ENCODE measurements at regions not wholly inside any gene's neighbourhood (a gene's known extent, or its start where the extent isn't known, plus 50 kb on each side); places are given as distances from the start of the nearest gene placed in this dataset.

GRCh38 chrX:65595460-65595876, 60.9 kb upstream of the LAS1L start (continued):
- TF ChIP-seq SMC3 (conservative IDR thresholded peaks at IDR 0.05; ENCODE audit: insufficient read depth, low read depth, low read length) (peak; percentile 94), TBL1XR1 (IDR thresholded peaks at IDR 0.05; ENCODE audit: low read length in 2 of 2) (peak in 1 of 2 experiments; percentile 66; a peak in 1 of 4 replicates), ATF1 (CRISPR knock-in tag; IDR thresholded peaks at IDR 0.05) (no peak), ATF1 (tag; IDR thresholded peaks at IDR 0.05) (peak; percentile 34; the same call in 1 of the 2 replicates), CTCF (IDR thresholded peaks at IDR 0.05 in 2 of 3, conservative IDR thresholded peaks at IDR 0.05 in 1 of 3; ENCODE audit: insufficient read depth in 2 of 3, low read depth in 1 of 3, low read length in 3 of 3) (peak; percentile 99 to 100 (median 100)), TCF3 (CRISPR knock-in tag; IDR thresholded peaks at IDR 0.05) (peak; percentile 63), ZNF592 (IDR thresholded peaks at IDR 0.05) (peak; percentile 75), ETV5 (CRISPR knock-in tag; IDR thresholded peaks at IDR 0.05; ENCODE audit: low read depth) (0 out of 2 replicates have a peak, but pooled peaks have one; percentile 52), ARID1B (IDR thresholded peaks at IDR 0.05) (peak; percentile 55; the same call in 1 of the 2 replicates), PCBP2 (IDR thresholded peaks at IDR 0.05; ENCODE audit: low read depth, low read length, poor library complexity, severe bottlenecking) (no peak), YY1 (IDR thresholded peaks at IDR 0.05; ENCODE audit: borderline replicate concordance in 1 of 3, control insufficient read depth in 1 of 3, extremely low read depth in 1 of 3, insufficient read depth in 3 of 3, insufficient read length in 1 of 3, insufficient replicate concordance in 2 of 3, low read depth in 1 of 3, low read length in 2 of 3) (peak in 1 of 3 experiments; percentile 18), BDP1 (IDR thresholded peaks at IDR 0.05; ENCODE audit: insufficient read depth, insufficient read length) (no peak), SMARCA4 (IDR thresholded peaks at IDR 0.05) (peak; percentile 48), MEIS2 (IDR thresholded peaks at IDR 0.05; ENCODE audit: partially characterized antibody) (peak; percentile 29), ZNF140 (CRISPR knock-in tag; IDR thresholded peaks at IDR 0.05) (no peak), TEAD4 (IDR thresholded peaks at IDR 0.05; ENCODE audit: low read length) (peak; percentile 53), TEAD4 (CRISPR knock-in tag; IDR thresholded peaks at IDR 0.05; ENCODE audit: borderline replicate concordance) (no peak), ZBTB33 (CRISPR knock-in tag; IDR thresholded peaks at IDR 0.05) (peak; percentile 88), CAMTA2 (CRISPR knock-in tag; conservative IDR thresholded peaks at IDR 0.05) (no peak), CBFA2T2 (conservative IDR thresholded peaks at IDR 0.05) (0 out of 2 replicates have a peak, but pooled peaks have one; percentile 31)
